Common myeloid progenitor, CD34-positive (primary cell): ENCODE measurements at regions not wholly inside any gene's neighbourhood (a gene's known extent, or its start where the extent isn't known, plus 50 kb on each side); places are given as distances from the start of the nearest gene placed in this dataset.

ENCODE experiments used
- CTCF ChIA-PET: fragments of 350-600 bp; sonication (Branson Sonifier 250); formaldehyde crosslinking; loops from one replicate; lab custom pipeline; 2021; ENCODE audit warnings: antibody characterized with exemption; lab: Charles Lee
- POLR2A ChIA-PET: fragments of 350-600 bp; sonication (Branson Sonifier 250); formaldehyde crosslinking; loops from one replicate; lab custom pipeline; 2021; ENCODE audit warnings: antibody characterized with exemption; lab: Charles Lee
- DNase-seq, 3 donors: peaks; one replicate each; pipeline versions ENCODE4 v3.0.0 to v3.0.0-alpha.2; 2013
- H3K27ac ChIP-seq, 2 experiments: 1 replicate in 1 of 2; 2 replicates in 1 of 2; pipeline ENCODE4 v1.7.0; 2013; ENCODE audit warnings: inconsistent platforms in 2 of 2, low read length in 2 of 2, mild to moderate bottlenecking in 2 of 2, low read depth in 1 of 2, moderate library complexity in 1 of 2; ENCODE audit not compliant: severe bottlenecking in 2 of 2, insufficient read depth in 1 of 2, poor library complexity in 1 of 2
- H3K27me3 ChIP-seq, 5 experiments: replicated peaks in 2 of 5; 1 replicate in 3 of 5; 2 replicates in 2 of 5; pipeline versions ENCODE4 v1.6.1 to v1.7.0; 2013; ENCODE audit warnings: low read length in 4 of 5, mild to moderate bottlenecking in 2 of 5, moderate library complexity in 2 of 5, inconsistent platforms in 1 of 5; ENCODE audit not compliant: insufficient read depth in 5 of 5, control insufficient read depth in 4 of 5
- H3K36me3 ChIP-seq, 4 experiments: 1 replicate in 2 of 4; 2 replicates in 2 of 4; pipeline versions ENCODE4 v1.6.1 to v1.7.0; 2013; ENCODE audit warnings: low read length in 3 of 4, control low read depth in 1 of 4, mild to moderate bottlenecking in 1 of 4; ENCODE audit not compliant: control insufficient read depth in 4 of 4, insufficient read depth in 4 of 4
- H3K4me1 ChIP-seq, 4 experiments: 1 replicate in 3 of 4; 2 replicates in 1 of 4; pipeline versions ENCODE4 v1.6.1 to v1.7.1; 2013; ENCODE audit warnings: low read length in 3 of 4, mild to moderate bottlenecking in 3 of 4, control low read depth in 1 of 4, inconsistent platforms in 1 of 4, moderate library complexity in 1 of 4; ENCODE audit not compliant: control insufficient read depth in 4 of 4, insufficient read depth in 4 of 4; ENCODE audit errors: control extremely low read depth in 1 of 4
- H3K4me3 ChIP-seq, 7 experiments: 1 replicate in 4 of 7; 2 replicates in 3 of 7; pipeline versions ENCODE4 v1.5.1 to v1.7.0; 2013; ENCODE audit warnings: mild to moderate bottlenecking in 7 of 7, low read length in 6 of 7, moderate library complexity in 6 of 7, inconsistent platforms in 2 of 7, low read depth in 2 of 7, control low read depth in 1 of 7; ENCODE audit not compliant: insufficient read depth in 4 of 7, control insufficient read depth in 1 of 7; ENCODE audit errors: extremely low read depth in 1 of 7
- H3K9me3 ChIP-seq, 5 experiments: 1 replicate in 4 of 5; 2 replicates in 1 of 5; pipeline versions ENCODE4 v1.6.1 to v1.7.1; 2013; ENCODE audit warnings: low read length in 4 of 5, mild to moderate bottlenecking in 2 of 5, inconsistent platforms in 1 of 5, low read depth in 1 of 5, moderate library complexity in 1 of 5; ENCODE audit not compliant: control insufficient read depth in 4 of 5, insufficient read depth in 2 of 5; ENCODE audit errors: control extremely low read depth in 1 of 5
- WGBS: methylation state at CpG from one replicate; pipeline ENCODE4 v1.1.5; 2013; ENCODE audit not compliant: insufficient coverage; 5-methylcytosine and 5-hydroxymethylcytosine counted together

GRCh38 chr14:106204063-106204462 lies 677.7 kb downstream of the TMEM121 start:
- H3K4me3 ChIP-seq: no peak overlapping the region
- ChIA-PET CTCF (no interaction called here), POLR2A (no interaction called here)
- 90% methylated on average over 18 of the region's 18 CpGs for WGBS
- no peaks in the 10 kb centered on the region for H3K4me1 ChIP-seq
- no peaks in the 10 kb centered on the region for H3K36me3 ChIP-seq
- peaks cover 0 to 19% (median 0%) of the 10 kb centered on the region in 5 experiments for H3K27me3 ChIP-seq
- H3K9me3 ChIP-seq: no peaks in the 10 kb centered on the region
- DNase-seq: no peak
- no peak overlapping the region for H3K27ac ChIP-seq

- H3K27me3 ChIP-seq: peaks cover 0 to 13% (median 0%) of the 10 kb centered on the region in 5 experiments
- WGBS: 86% methylated on average over 1 of the region's 1 CpG
- ChIA-PET POLR2A (no interaction called here), CTCF (interaction anchor here (0.9 to 2.0 kb wide), 3 partner anchors 9 to 25 kb away, joined by 3 to 10 read pairs (median 4); no protein-coding TSS in a partner anchor)
- H3K4me3 ChIP-seq: no peak overlapping the region
- peaks cover 0 to 5% (median 0%) of the 10 kb centered on the region in 4 experiments for H3K4me1 ChIP-seq
- no peaks in the 10 kb centered on the region for H3K9me3 ChIP-seq
- H3K27ac ChIP-seq: no peak overlapping the region
- DNase-seq: no peak
- no peaks in the 10 kb centered on the region for H3K36me3 ChIP-seq
These were observed 680.9 kb downstream of the TMEM121 start for GRCh38 chr14:106207316-106207715.

- H3K36me3 ChIP-seq: no peaks in the 10 kb centered on the region
- H3K27ac ChIP-seq: no peak overlapping the region
- peaks cover 0 to 13% (median 0%) of the 10 kb centered on the region in 5 experiments for H3K27me3 ChIP-seq
- H3K9me3 ChIP-seq: no peaks in the 10 kb centered on the region
- CTCF ChIA-PET: interaction anchor here (1.0 to 2.9 kb wide), 7 partner anchors 9 to 259 kb away, joined by 3 to 17 read pairs (median 7); no protein-coding TSS in a partner anchor
- 90% methylated on average over 2 of the region's 2 CpGs for WGBS
- no peak overlapping the region for H3K4me3 ChIP-seq
- no peak for DNase-seq
- POLR2A ChIA-PET: no interaction called here
- H3K4me1 ChIP-seq: peaks cover 0 to 5% (median 0%) of the 10 kb centered on the region in 4 experiments
These were observed 682.4 kb downstream of the TMEM121 start for GRCh38 chr14:106208794-106209193.

GRCh38 chr14:106209755-106210154 lies 683.4 kb downstream of the TMEM121 start:
- WGBS: 80% methylated on average over 7 of the region's 7 CpGs
- no peak for DNase-seq
- peaks cover 0 to 11% (median 0%) of the 10 kb centered on the region in 5 experiments for H3K27me3 ChIP-seq
- H3K27ac ChIP-seq: no peak overlapping the region
- no peaks in the 10 kb centered on the region for H3K36me3 ChIP-seq
- peaks cover 0 to 5% (median 0%) of the 10 kb centered on the region in 4 experiments for H3K4me1 ChIP-seq
- CTCF ChIA-PET: interaction anchor here (0.6 to 2.9 kb wide), 14 partner anchors 10 to 258 kb away, joined by 3 to 17 read pairs (median 4); no protein-coding TSS in a partner anchor
- POLR2A ChIA-PET: no interaction called here
- H3K4me3 ChIP-seq: no peak overlapping the region
- no peaks in the 10 kb centered on the region for H3K9me3 ChIP-seq

GRCh38 chr14:106210650-106211049 lies 684.3 kb downstream of the TMEM121 start:
- H3K4me3 ChIP-seq: no peak overlapping the region
- DNase-seq: peak in 2 of 3 donors; percentile 69 to 75
- H3K36me3 ChIP-seq: no peaks in the 10 kb centered on the region
- CTCF ChIA-PET: interaction anchor here (1.0 to 2.9 kb wide), 12 partner anchors 11 to 171 kb away, joined by 3 to 17 read pairs (median 4); no protein-coding TSS in a partner anchor
- H3K27me3 ChIP-seq: peaks cover 0 to 11% (median 0%) of the 10 kb centered on the region in 5 experiments
- POLR2A ChIA-PET: interaction anchor here (1.4 kb wide), 1 partner anchor 260 kb away, joined by 4 read pairs; no protein-coding TSS in a partner anchor
- H3K9me3 ChIP-seq: no peaks in the 10 kb centered on the region
- no peak overlapping the region for H3K27ac ChIP-seq
- WGBS: 65% methylated on average over 6 of the region's 7 CpGs
- H3K4me1 ChIP-seq: peaks cover 0 to 5% (median 0%) of the 10 kb centered on the region in 4 experiments

GRCh38 chr14:106211334-106211900 lies 685.0 kb downstream of the TMEM121 start:
- no peaks in the 10 kb centered on the region for H3K9me3 ChIP-seq
- DNase-seq: no peak
- POLR2A ChIA-PET: interaction anchor here (1.4 kb wide), 1 partner anchor 259 kb away, joined by 4 read pairs; no protein-coding TSS in a partner anchor

GRCh38 chr14:106215229-106215628 lies 688.8 kb downstream of the TMEM121 start:
- CTCF ChIA-PET: no interaction called here
- POLR2A ChIA-PET: no interaction called here
- no peak for DNase-seq
- H3K27ac ChIP-seq: no peak overlapping the region
- H3K4me1 ChIP-seq: peaks cover 0 to 38% (median 14%) of the 10 kb centered on the region in 4 experiments
- peaks cover 0 to 4% (median 0%) of the 10 kb centered on the region in 5 experiments for H3K27me3 ChIP-seq
- no peak overlapping the region for H3K4me3 ChIP-seq
- WGBS: 66% methylated on average over 2 of the region's 2 CpGs
- no peaks in the 10 kb centered on the region for H3K36me3 ChIP-seq
- H3K9me3 ChIP-seq: no peaks in the 10 kb centered on the region

More at GRCh38 chr14:106211334-106211900, 685.0 kb downstream of the TMEM121 start:
- CTCF ChIA-PET: interaction anchor here (1.1 to 2.9 kb wide), 5 partner anchors 12 to 40 kb away, joined by 3 to 17 read pairs (median 4); no protein-coding TSS in a partner anchor
- no peak overlapping the region for H3K4me3 ChIP-seq
- H3K4me1 ChIP-seq: peaks cover 0 to 8% (median under 1%) of the 10 kb centered on the region in 4 experiments
- H3K27me3 ChIP-seq: peaks cover 0 to 11% (median 0%) of the 10 kb centered on the region in 5 experiments
- H3K27ac ChIP-seq: no peak overlapping the region
- H3K36me3 ChIP-seq: no peaks in the 10 kb centered on the region
- 85% methylated on average over 5 of the region's 7 CpGs for WGBS
